GM12865 (cell line): ENCODE measurements at regions not wholly inside any gene's neighbourhood (a gene's known extent, or its start where the extent isn't known, plus 50 kb on each side); places are given as distances from the start of the nearest gene placed in this dataset.
"Not testable (repeated sequence)": the region's sequence is repeated elsewhere in the genome, so short reads cannot be mapped to it uniquely, and the experiment has no call there.

Source experiments
- DNase-seq: peaks from one replicate; pipeline ENCODE4 v3.0.0; 2010; ENCODE audit warnings: low read depth
- H3K4me3 ChIP-seq: 2 replicates; pipeline ENCODE4 v1.5.1; 2011; ENCODE audit warnings: mild to moderate bottlenecking, low read depth, low read length, control low read depth
- TF ChIP-seq, protein P1 (sequence below): IDR thresholded peaks from 2 replicates; pipeline ENCODE4 v1.5.1; 2011; ENCODE audit warnings: low read length, control low read depth, low read depth, inconsistent platforms; ENCODE audit not compliant: insufficient read depth; ENCODE audit errors: missing control alignments

DNA sequence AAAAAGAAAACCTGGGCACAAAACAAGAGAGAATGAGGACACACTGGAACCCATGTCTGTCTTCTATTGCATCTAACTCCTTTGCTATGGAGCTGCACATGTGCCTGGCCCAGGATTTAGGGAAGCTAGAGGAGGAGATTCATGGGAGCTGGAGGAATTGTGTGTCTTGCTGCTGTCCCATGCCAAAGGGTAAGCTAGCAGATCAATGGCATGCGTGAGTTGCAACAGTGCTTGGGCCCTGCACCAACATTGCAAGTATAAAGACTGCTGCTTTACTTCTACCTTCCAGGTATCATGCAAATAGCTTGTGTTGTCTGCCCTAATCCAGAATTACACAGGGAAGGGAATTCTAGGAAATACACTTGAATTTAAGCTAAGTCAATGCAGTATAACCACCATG is 196.4 kb upstream of the IGF1 start:
- TF ChIP-seq, protein P1, sequence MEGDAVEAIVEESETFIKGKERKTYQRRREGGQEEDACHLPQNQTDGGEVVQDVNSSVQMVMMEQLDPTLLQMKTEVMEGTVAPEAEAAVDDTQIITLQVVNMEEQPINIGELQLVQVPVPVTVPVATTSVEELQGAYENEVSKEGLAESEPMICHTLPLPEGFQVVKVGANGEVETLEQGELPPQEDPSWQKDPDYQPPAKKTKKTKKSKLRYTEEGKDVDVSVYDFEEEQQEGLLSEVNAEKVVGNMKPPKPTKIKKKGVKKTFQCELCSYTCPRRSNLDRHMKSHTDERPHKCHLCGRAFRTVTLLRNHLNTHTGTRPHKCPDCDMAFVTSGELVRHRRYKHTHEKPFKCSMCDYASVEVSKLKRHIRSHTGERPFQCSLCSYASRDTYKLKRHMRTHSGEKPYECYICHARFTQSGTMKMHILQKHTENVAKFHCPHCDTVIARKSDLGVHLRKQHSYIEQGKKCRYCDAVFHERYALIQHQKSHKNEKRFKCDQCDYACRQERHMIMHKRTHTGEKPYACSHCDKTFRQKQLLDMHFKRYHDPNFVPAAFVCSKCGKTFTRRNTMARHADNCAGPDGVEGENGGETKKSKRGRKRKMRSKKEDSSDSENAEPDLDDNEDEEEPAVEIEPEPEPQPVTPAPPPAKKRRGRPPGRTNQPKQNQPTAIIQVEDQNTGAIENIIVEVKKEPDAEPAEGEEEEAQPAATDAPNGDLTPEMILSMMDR: no peak
- H3K4me3 ChIP-seq: no peak overlapping the region

DNA sequence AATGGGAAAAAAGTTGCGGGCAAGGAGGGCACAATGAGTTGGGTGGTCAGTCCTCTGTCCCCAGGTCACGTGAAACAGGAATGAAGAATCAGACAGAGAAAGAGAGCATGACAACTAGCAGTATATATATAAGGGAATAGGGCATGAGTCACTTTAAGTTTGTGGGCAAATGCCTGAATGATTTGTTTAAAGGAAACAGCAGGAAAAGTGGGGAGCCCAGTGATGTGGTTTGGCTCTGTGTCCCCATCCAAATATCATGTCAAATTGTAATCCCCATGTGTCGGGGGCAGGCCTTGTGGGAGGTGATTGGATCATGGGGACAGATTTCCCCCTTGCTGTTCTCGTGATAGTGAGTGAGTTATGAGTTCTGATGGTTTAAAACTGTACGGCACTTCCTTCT is 195.3 kb upstream of the IGF1 start:
- DNase-seq: no peak
- no peak overlapping the region for H3K4me3 ChIP-seq
- TF ChIP-seq, protein P1: no peak

More for the DNA sequence above, 196.4 kb upstream of the IGF1 start:
- no peak for DNase-seq

DNA sequence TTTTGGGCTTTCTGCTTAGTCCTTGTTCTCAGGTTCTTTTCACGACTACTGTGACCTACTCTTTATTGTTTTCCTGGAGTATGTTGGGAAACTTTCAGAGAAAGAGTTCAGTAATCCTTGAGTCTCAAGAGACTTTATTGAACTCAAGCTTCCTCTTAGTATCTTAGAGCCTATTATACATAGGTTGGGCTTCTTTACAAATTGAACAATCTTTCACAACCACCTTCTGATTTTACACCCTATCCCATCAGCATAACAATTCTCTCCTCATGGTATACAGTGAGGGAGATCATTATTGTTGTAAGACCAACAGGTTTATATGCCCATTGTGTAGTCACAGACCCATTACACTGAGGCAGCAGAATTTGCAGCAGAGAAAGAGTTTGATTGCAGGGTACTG is 193.2 kb upstream of the IGF1 start:
- no peak overlapping the region for H3K4me3 ChIP-seq
- TF ChIP-seq, protein P1: no peak
- DNase-seq: no peak

DNA sequence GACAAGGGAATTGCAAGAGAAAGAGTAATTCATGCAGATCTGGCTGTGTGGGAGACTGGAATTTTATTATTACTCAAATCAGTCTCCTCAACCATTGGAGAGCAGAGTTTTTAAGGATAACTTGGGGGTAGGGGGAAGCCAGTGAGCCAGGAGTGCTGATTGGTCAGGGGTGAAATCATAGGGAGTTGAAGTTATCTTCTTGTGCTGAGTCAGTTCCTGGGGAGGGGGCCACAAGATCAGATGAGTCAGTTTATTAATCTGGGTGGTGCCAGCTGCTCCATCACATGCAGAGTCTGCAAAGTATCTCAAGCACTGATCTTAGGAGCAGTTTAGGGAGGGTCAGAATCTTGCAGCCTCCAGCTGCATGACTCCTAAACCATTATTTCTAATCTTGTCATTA is 191.8 kb upstream of the IGF1 start:
- DNase-seq: not testable (repeated sequence)

DNA sequence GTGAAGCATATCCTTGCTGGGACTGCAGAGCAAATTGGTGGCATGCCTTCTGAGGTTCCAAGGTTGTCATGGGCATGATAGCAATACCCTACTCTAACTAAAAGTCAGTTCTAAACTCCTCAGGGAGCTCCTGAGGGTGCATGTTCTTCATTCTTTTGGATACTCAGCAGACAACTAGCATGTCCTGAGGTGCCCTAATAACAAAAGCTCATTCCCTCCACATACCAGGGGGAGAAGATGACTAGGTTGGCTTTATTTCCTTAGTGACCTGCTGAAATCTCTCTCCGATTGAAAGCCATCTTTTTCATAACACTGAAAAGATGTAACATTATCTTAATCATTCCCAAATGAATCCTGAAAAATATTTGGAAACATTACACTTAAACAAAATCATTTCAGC is 188.7 kb upstream of the IGF1 start:
- no peak overlapping the region for H3K4me3 ChIP-seq
- TF ChIP-seq, protein P1: no peak
- no peak for DNase-seq

More for the DNA sequence above, 191.8 kb upstream of the IGF1 start:
- not testable (repeated sequence) for H3K4me3 ChIP-seq

DNA sequence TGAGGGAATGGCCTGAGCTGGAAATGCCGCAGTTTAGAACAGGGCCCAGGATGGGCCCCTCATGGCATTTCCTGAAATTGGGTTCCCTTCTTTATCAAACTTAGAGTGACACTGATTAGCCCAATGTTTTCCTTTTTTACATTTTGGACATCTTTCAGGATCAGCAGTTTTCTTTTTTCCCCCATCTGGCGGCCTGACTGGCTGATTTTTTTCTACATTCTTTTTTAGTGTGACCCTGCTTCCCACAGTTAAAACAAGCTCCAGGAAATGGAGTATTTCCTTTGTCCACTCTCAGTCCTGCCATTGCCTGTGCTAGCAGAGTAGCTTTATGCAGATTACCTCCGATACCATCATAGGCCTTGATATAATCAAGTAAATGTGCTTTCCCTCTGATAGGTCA is 185.8 kb upstream of the IGF1 start:
- not testable (repeated sequence) for DNase-seq, H3K4me3 ChIP-seq

DNA sequence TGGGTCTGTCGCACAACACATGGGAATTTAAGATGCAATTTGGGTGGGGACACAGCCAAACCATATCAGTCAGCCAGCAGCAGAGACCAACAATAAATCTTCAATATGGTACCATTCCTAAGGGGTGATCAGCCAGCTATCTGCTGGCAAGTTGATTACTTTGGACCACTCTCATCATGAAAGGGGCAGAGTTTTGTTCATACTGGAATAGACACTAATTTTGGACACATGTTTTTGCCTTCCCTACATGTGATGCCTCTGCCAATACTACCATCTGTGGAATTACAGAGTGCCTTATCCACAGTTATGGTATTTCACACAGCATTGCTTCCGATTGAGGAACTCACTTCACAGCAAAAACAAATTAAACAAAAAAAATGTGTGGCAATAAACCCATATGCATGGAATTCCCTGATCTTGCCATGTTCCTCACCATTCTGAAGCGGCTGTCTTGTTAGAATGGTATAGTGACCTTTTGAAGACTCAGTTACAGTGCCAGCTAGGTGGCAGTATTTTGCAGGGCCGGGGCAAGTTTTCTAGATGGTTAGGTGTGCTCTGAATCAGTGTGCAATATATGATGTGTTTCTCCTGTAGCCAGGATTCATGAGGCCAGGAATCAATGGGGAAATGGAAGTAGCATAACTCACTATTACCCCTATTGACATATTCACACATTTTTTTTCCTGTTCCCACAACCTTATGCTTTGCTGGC is 179.0 kb upstream of the IGF1 start:
- TF ChIP-seq, protein P1: no peak
- no peak overlapping the region for H3K4me3 ChIP-seq
- DNase-seq: no peak

DNA sequence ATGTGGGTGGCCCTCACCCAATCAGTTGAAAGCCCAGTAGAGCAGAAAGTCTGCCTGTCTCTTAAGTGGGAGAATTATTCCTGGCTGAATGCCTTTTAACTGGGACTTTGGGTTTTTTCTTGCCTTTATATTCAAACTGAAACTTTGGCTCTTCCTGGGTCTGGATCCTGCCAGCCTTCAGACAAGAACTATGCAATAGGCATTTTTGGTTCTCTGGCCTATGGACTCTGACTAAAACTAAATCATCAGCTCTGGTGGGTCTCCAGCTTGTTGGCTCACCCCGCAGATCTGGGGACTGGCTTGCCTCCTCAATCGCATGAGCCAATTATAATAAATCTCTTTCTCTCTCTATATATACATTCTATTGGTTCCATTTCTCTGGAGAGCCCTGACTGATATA is 173.0 kb upstream of the IGF1 start:
- DNase-seq: no peak
- TF ChIP-seq, protein P1: no peak
- H3K4me3 ChIP-seq: no peak overlapping the region
